KMS-11 (cell line): ENCODE measurements at regions not wholly inside any gene's neighbourhood (a gene's known extent, or its start where the extent isn't known, plus 50 kb on each side); places are given as distances from the start of the nearest gene placed in this dataset.

ENCODE experiments used
- H2AFZ ChIP-seq: fragments of 200-600 bp; sonication (generic); 2 replicates; pipeline ENCODE4 v1.6.1; 2016; ENCODE audit warnings: antibody characterized with exemption, mixed run types, low read depth
- H3K27ac ChIP-seq: fragments of 200-600 bp; sonication (generic); 2 replicates; pipeline ENCODE4 v1.6.1; 2016; ENCODE audit warnings: mild to moderate bottlenecking, mixed run types
- H3K27me3 ChIP-seq: fragments of 200-600 bp; sonication (generic); 2 replicates; pipeline ENCODE4 v1.6.1; 2017; ENCODE audit warnings: mild to moderate bottlenecking, low read depth, mixed run types, moderate library complexity; ENCODE audit not compliant: insufficient read depth
- H3K36me3 ChIP-seq: fragments of 200-600 bp; sonication (generic); 2 replicates; pipeline ENCODE4 v1.6.1; 2017; ENCODE audit warnings: mild to moderate bottlenecking, mixed run types; ENCODE audit not compliant: insufficient read depth
- H3K4me1 ChIP-seq: fragments of 200-600 bp; sonication (generic); 2 replicates; pipeline ENCODE4 v1.6.1; 2016; ENCODE audit warnings: mild to moderate bottlenecking, low read depth, mixed run types; ENCODE audit not compliant: poor library complexity, severe bottlenecking
- H3K4me2 ChIP-seq: fragments of 200-600 bp; sonication (generic); 2 replicates; pipeline ENCODE4 v1.7.0; 2016; ENCODE audit warnings: mild to moderate bottlenecking, mixed run types
- H3K4me3 ChIP-seq: fragments of 200-600 bp; sonication (generic); IDR thresholded peaks from 2 replicates; pipeline ENCODE4 v1.6.1; 2017; ENCODE audit warnings: low read depth, low read length, mixed read lengths; ENCODE audit not compliant: insufficient read depth
- H3K79me2 ChIP-seq: fragments of 200-600 bp; sonication (generic); 2 replicates; pipeline ENCODE4 v1.6.1; 2016; ENCODE audit warnings: low read depth, mixed run types; ENCODE audit not compliant: insufficient read depth
- H3K9ac ChIP-seq: fragments of 200-600 bp; sonication (generic); 2 replicates; pipeline ENCODE4 v1.6.1; 2016; ENCODE audit warnings: mild to moderate bottlenecking, mixed run types
- H4K20me1 ChIP-seq: fragments of 200-600 bp; sonication (generic); 2 replicates; pipeline ENCODE4 v1.6.1; 2016; ENCODE audit warnings: mild to moderate bottlenecking, mixed run types; ENCODE audit not compliant: insufficient read depth
- TF ChIP-seq, protein P1 (sequence below): fragments of 200-600 bp; sonication (generic); conservative IDR thresholded peaks from 2 replicates; pipeline ENCODE4 v1.6.1; 2017; ENCODE audit warnings: low read depth, mild to moderate bottlenecking, antibody characterized with exemption, low read length, moderate library complexity, mixed read lengths

DNA sequence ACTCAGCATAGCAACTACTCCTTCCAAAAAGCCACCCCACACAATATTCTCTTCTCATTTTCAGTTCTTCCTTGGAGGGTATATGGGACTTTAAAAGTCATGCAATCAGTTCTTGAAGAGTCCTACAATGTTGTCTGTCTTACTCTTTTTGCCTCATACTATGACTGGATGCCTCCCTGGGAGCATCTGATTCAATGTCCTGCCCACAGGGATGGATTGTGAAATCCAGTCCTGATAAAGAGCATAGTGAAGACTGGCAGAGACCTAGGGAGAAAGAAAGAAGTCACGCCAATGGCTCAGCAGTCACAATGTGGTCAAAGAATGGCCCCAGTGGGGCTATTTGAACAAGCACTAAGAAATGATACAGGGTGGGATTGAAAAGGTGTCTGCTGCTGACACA, 155.1 kb upstream of the SERPINE2 start:
- TF ChIP-seq, protein P1, sequence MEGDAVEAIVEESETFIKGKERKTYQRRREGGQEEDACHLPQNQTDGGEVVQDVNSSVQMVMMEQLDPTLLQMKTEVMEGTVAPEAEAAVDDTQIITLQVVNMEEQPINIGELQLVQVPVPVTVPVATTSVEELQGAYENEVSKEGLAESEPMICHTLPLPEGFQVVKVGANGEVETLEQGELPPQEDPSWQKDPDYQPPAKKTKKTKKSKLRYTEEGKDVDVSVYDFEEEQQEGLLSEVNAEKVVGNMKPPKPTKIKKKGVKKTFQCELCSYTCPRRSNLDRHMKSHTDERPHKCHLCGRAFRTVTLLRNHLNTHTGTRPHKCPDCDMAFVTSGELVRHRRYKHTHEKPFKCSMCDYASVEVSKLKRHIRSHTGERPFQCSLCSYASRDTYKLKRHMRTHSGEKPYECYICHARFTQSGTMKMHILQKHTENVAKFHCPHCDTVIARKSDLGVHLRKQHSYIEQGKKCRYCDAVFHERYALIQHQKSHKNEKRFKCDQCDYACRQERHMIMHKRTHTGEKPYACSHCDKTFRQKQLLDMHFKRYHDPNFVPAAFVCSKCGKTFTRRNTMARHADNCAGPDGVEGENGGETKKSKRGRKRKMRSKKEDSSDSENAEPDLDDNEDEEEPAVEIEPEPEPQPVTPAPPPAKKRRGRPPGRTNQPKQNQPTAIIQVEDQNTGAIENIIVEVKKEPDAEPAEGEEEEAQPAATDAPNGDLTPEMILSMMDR, result no peak
- Histone ChIP-seq H3K36me3 (no peaks in the 10 kb centered on the region), H3K27ac (no peak overlapping the region), H3K4me1 (no peaks in the 10 kb centered on the region), H3K4me3 (no peak overlapping the region), H3K9ac (no peak overlapping the region), H3K4me2 (no peak overlapping the region), H2AFZ (no peak overlapping the region), H4K20me1 (no peaks in the 10 kb centered on the region), H3K27me3 (no peaks in the 10 kb centered on the region), H3K79me2 (no peaks in the 10 kb centered on the region)

DNA sequence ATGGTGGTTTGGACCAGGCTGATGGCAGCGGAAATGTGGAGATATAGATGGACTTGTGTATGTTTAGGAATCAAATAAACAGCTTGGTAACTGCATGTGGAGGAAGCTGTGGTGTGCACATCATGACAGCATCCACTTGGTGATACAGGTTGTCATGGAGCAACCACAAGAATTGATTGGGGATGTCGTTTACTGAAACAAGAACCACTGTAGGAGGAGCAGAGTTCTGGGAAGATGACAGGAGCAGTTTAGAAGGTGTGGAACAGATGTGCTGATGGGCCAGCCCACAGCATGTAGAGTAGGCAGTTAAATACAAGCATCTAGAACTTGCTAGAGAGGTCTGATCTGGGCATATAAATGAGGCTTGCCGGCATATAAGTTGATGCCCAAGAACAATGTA, 152.4 kb upstream of the SERPINE2 start:
- H3K4me1 ChIP-seq, result no peaks in the 10 kb centered on the region
- no peak overlapping the region for H3K9ac ChIP-seq
- no peak overlapping the region for H3K4me3 ChIP-seq
- H3K79me2 ChIP-seq, result no peaks in the 10 kb centered on the region
- no peak overlapping the region for H3K27ac ChIP-seq
- no peaks in the 10 kb centered on the region for H3K27me3 ChIP-seq
- TF ChIP-seq, protein P1, result no peak
- no peak overlapping the region for H3K4me2 ChIP-seq
- no peak overlapping the region for H2AFZ ChIP-seq
- no peaks in the 10 kb centered on the region for H3K36me3 ChIP-seq
- no peaks in the 10 kb centered on the region for H4K20me1 ChIP-seq

DNA sequence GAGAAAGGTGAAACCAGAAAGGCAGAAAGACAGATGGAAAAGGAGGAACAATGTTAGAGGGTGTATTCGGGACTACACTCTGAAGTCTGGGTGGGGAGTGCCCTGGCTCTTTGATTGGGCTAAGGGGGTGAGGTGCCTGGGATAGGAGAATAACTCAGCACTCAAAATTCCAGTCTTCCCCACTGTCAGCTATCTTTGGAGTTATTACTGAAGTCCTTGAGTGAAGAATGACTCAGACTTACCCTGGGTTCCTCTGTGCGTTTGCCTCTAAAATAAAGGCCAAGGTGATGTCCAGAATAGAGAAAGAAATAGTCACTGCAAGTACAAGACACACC, 151.8 kb upstream of the SERPINE2 start:
- H3K27me3 ChIP-seq, result no peaks in the 10 kb centered on the region
- no peaks in the 10 kb centered on the region for H3K4me1 ChIP-seq
- H3K4me2 ChIP-seq, result no peak overlapping the region
- H3K27ac ChIP-seq, result no peak overlapping the region
- H3K9ac ChIP-seq, result no peak overlapping the region
- no peaks in the 10 kb centered on the region for H4K20me1 ChIP-seq
- H3K4me3 ChIP-seq, result no peak overlapping the region
- H2AFZ ChIP-seq, result no peak overlapping the region
- H3K36me3 ChIP-seq, result no peaks in the 10 kb centered on the region
- no peaks in the 10 kb centered on the region for H3K79me2 ChIP-seq
- TF ChIP-seq, protein P1, result no peak

DNA sequence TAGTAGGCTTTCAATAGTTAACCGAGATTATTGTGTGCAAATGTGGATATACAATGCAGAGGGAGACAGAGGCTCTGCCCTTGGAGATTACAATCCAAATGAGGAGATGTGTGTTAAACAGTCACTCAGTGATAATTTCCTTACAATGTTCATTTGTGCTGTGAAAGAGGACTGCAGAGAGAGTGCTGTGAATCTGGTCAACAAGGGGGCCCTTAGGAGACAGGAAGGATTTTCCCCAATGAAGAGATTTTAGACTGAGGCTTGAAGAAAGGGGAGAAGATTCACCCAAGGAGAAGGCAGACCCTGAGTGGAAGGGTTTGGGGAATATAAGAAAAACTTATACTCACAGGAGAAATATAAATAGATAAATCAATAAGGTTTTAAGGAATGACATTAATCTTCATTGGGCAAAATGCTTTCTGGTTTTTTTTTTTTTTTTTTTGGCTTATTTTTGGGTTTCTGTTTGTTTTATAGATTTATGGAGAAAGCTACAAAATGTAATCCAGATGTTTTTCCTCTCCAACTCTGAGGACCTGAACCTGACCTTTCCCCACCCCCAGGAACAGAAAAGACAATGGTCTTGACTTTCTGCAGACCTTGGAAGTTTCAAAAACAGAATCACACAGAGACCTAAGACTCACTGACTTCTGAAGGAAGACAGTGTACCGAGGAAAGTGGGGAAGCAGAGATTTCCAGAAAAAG, 151.3 kb upstream of the SERPINE2 start:
- H3K4me1 ChIP-seq, result no peaks in the 10 kb centered on the region
- no peaks in the 10 kb centered on the region for H3K27me3 ChIP-seq
- no peak overlapping the region for H3K4me2 ChIP-seq
- TF ChIP-seq, protein P1, result no peak
- no peak overlapping the region for H3K4me3 ChIP-seq
- H2AFZ ChIP-seq, result no peak overlapping the region
- H4K20me1 ChIP-seq, result no peaks in the 10 kb centered on the region
- H3K9ac ChIP-seq, result no peak overlapping the region
- H3K27ac ChIP-seq, result no peak overlapping the region
- H3K79me2 ChIP-seq, result no peaks in the 10 kb centered on the region
- H3K36me3 ChIP-seq, result no peaks in the 10 kb centered on the region
